Esophagus muscularis mucosa (tissue), 3 donors: ENCODE measurements at regions not wholly inside any gene's neighbourhood (a gene's known extent, or its start where the extent isn't known, plus 50 kb on each side); places are given as distances from the start of the nearest gene placed in this dataset.

ENCODE experiments used
- POLR2A ChIP-seq: fragments of 450-650 bp; IDR thresholded peaks from one replicate; pipeline ENCODE4 v1.6.1; 2017; ENCODE audit warnings: antibody characterized with exemption, moderate library complexity, mild to moderate bottlenecking, low read depth
- POLR2AphosphoS5 ChIP-seq, 2 donors: sonication (generic); formaldehyde crosslinking; IDR thresholded peaks; one replicate each; pipeline ENCODE4 v1.6.1; 2017; ENCODE audit warnings: antibody characterized with exemption in 2 of 2
- TF ChIP-seq, protein P1 (sequence below), 3 experiments: fragments of 200-600 bp in 2 of 3; fragments of 450-650 bp in 1 of 3; sonication (generic) in 2 of 3; IDR thresholded peaks; one replicate each; pipeline ENCODE4 v1.5.1; 2017 to 2019; ENCODE audit warnings: antibody characterized with exemption in 3 of 3, mild to moderate bottlenecking in 2 of 3, moderate library complexity in 1 of 3

DNA sequence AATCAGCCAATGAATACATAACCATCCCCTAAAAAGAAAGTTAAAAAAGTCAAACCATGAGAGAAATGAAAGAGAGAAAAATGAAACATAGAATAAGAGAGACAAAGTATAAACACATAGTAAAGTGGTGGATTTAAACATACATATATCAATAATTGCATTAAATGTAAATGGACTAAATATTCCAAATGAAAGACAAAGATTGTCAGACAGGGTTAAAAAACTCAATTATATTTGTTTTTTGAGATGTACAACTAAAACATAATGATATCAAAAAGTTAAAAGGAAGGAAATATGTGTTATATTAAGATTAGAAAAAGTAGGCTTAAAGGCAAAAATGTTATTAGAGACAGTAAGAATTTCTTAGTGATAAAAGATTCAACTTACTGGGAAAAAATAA, 83.8 kb upstream of the CELF4 start:
- TF ChIP-seq POLR2A (no peak), POLR2AphosphoS5 (IDR thresholded peaks at IDR 0.05) (no peak)
- TF ChIP-seq, protein P1, sequence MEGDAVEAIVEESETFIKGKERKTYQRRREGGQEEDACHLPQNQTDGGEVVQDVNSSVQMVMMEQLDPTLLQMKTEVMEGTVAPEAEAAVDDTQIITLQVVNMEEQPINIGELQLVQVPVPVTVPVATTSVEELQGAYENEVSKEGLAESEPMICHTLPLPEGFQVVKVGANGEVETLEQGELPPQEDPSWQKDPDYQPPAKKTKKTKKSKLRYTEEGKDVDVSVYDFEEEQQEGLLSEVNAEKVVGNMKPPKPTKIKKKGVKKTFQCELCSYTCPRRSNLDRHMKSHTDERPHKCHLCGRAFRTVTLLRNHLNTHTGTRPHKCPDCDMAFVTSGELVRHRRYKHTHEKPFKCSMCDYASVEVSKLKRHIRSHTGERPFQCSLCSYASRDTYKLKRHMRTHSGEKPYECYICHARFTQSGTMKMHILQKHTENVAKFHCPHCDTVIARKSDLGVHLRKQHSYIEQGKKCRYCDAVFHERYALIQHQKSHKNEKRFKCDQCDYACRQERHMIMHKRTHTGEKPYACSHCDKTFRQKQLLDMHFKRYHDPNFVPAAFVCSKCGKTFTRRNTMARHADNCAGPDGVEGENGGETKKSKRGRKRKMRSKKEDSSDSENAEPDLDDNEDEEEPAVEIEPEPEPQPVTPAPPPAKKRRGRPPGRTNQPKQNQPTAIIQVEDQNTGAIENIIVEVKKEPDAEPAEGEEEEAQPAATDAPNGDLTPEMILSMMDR (IDR thresholded peaks at IDR 0.05), result no peak
